AG04450 (cell line): ENCODE measurements at regions not wholly inside any gene's neighbourhood (a gene's known extent, or its start where the extent isn't known, plus 50 kb on each side); places are given as distances from the start of the nearest gene placed in this dataset.
A peak's percentile ranks its signal among the peaks of the same experiment; 100 is the strongest.

Experiments
- CTCF ChIA-PET: fragments of 300-600, 350-600 bp; formaldehyde crosslinking; extraction: SDS; loops from one replicate; lab custom pipeline; 2022; ENCODE audit warnings: antibody characterized with exemption, inconsistent platforms; lab: Charles Lee
- POLR2A ChIA-PET: fragments of 350-600 bp; formaldehyde crosslinking; extraction: SDS; loops from one replicate; lab custom pipeline; 2021; ENCODE audit warnings: antibody characterized with exemption, inconsistent platforms; lab: Yijun Ruan, JAX
- DNase-seq: peaks from one replicate; pipeline ENCODE4 v3.0.0-alpha.2; 2011; ENCODE audit warnings: low read depth, low spot score
- H3K27ac ChIP-seq: one replicate; pipeline ENCODE4 v1.5.1; 2012; ENCODE audit warnings: low read depth, low read length, control low read depth
- H3K27me3 ChIP-seq: one replicate; pipeline ENCODE4 v1.6.0; 2012; ENCODE audit warnings: low read length; ENCODE audit not compliant: control insufficient read depth, insufficient read depth
- H3K4me3 ChIP-seq: 2 replicates; pipeline ENCODE4 v1.5.1; 2011; ENCODE audit warnings: mild to moderate bottlenecking, low read depth, low read length, control low read depth
- H3K9me3 ChIP-seq: 2 replicates; pipeline ENCODE4 v1.5.1; 2012; ENCODE audit warnings: low read length; ENCODE audit not compliant: control insufficient read depth, insufficient read depth
- TF ChIP-seq, protein P1 (sequence below): IDR thresholded peaks from 2 replicates; pipeline ENCODE4 v1.5.1; 2011; ENCODE audit warnings: low read depth, low read length, control low read depth, inconsistent platforms

DNA sequence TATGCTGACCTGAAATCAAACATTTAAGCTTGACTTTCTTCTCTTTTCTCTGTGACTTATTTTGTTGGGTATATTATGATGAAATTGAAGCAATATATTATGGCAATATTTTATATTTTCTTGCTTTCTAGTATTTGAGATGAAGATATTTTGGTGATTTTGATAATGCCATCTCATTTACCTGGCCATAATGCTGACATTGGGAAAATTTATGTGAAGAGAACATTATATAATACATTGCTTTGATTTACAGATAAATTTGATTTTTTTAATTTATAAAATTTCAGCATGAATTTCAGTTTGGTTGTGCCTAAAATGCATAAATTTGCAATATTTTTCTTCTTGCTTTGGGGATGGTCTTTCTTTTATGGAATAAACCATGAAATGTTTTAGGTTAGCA, 1413.7 kb upstream of the TMEFF2 start:
- peaks cover 5% of the 10 kb centered on the region; the same call in 1 of the 2 replicates for H3K9me3 ChIP-seq
- no peak for DNase-seq
- TF ChIP-seq, protein P1, sequence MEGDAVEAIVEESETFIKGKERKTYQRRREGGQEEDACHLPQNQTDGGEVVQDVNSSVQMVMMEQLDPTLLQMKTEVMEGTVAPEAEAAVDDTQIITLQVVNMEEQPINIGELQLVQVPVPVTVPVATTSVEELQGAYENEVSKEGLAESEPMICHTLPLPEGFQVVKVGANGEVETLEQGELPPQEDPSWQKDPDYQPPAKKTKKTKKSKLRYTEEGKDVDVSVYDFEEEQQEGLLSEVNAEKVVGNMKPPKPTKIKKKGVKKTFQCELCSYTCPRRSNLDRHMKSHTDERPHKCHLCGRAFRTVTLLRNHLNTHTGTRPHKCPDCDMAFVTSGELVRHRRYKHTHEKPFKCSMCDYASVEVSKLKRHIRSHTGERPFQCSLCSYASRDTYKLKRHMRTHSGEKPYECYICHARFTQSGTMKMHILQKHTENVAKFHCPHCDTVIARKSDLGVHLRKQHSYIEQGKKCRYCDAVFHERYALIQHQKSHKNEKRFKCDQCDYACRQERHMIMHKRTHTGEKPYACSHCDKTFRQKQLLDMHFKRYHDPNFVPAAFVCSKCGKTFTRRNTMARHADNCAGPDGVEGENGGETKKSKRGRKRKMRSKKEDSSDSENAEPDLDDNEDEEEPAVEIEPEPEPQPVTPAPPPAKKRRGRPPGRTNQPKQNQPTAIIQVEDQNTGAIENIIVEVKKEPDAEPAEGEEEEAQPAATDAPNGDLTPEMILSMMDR = no peak
- POLR2A ChIA-PET = no interaction called here
- H3K27me3 ChIP-seq = no peaks in the 10 kb centered on the region
- no peak overlapping the region for H3K4me3 ChIP-seq
- no peak overlapping the region for H3K27ac ChIP-seq
- CTCF ChIA-PET = no interaction called here

DNA sequence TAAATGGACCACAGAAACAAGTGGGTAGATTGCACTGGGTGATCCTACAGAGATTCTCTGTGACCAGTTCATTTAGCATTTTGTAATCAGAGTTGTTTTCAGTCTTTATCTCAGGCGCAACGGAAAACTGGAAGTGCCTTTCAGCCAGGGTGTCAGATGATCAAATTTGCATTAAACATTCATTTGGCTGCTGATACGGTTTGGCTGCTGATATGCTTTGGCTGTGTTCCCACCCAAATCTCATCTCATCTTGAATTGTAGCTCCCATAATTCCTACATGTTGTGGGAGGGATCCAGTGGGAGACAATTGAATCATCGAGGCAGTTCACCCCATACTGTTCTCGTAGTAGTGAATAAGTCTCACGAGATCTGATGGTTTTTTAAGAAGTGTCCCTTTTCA, 1396.1 kb upstream of the TMEFF2 start:
- ChIA-PET POLR2A (no interaction called here), CTCF (no interaction called here)
- TF ChIP-seq, protein P1 = no peak
- Histone ChIP-seq H3K9me3 (peaks cover 18% of the 10 kb centered on the region), H3K27ac (no peak overlapping the region), H3K27me3 (no peaks in the 10 kb centered on the region), H3K4me3 (no peak overlapping the region)
- no peak for DNase-seq

DNA sequence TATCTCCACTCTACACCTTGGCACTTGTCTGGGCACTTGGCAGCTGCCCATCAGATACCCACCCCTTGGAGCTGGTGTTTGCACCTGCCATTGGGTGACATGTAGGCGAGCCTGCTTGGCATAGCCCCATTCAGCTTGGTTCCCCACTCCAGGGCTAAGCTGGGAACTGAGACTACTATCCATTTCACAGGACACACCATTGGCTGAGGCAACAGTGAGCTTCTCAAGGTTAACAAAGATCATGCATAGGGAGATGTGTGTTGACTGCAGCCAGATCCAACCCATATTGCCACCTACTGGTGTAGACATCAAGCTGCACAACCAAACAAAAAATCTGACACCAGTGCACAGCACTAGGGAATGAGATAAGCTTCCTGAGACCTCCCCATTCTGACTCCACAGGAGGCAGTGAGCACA, 1389.8 kb upstream of the TMEFF2 start:
- TF ChIP-seq, protein P1 = peak; percentile 31
- H3K9me3 ChIP-seq = peaks cover 17% of the 10 kb centered on the region
- H3K4me3 ChIP-seq = no peak overlapping the region
- CTCF ChIA-PET = interaction anchor here (0.6 to 1.9 kb wide), 2 partner anchors 9 to 359 kb away, joined by 3 to 7 read pairs; no protein-coding TSS in a partner anchor
- POLR2A ChIA-PET = no interaction called here
- no peak for DNase-seq
- H3K27me3 ChIP-seq = no peaks in the 10 kb centered on the region
- no peak overlapping the region for H3K27ac ChIP-seq

DNA sequence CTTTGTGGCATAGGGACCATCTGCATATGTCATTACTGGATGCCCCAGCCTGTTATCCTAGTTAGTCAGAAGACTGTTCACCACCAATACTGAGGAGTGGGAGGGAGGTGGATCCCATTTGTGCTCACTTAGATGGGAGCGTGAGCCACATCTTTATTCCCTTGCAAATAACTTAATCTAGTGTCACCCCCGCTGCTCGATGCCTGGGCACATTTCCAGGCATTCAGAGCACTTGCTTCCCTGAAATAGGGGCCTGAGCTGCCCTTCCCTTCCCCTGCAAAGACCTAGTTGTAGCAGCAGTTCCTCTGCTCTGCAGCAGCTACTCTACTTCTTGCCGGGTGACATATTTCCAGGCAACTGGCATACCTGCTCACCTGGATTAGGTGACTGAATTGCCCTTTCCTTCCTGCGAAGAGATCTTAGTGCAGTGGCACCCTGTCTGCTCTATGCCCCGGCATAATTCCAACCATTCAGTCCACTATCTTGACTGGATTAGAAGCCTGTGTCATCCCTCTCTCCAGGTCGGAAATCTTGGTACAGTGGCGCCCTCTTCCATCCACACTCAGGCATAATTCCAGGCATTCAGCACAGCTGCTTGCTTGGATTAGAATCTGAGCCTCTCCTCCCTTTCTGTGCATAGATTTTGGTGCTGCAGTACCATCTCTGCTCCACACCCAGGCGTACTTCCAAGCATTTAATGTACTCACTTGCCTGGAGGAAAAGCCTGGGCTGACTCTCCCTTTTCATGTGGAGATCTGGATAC, 1389.1 kb upstream of the TMEFF2 start:
- no peak overlapping the region for H3K27ac ChIP-seq
- H3K4me3 ChIP-seq = no peak overlapping the region
- DNase-seq = no peak
- TF ChIP-seq, protein P1 = no peak
- POLR2A ChIA-PET = no interaction called here
- peaks cover 20% of the 10 kb centered on the region for H3K9me3 ChIP-seq
- no peaks in the 10 kb centered on the region for H3K27me3 ChIP-seq
- CTCF ChIA-PET = interaction anchor here (0.6 to 1.9 kb wide), 2 partner anchors 9 to 360 kb away, joined by 3 to 7 read pairs; no protein-coding TSS in a partner anchor

DNA sequence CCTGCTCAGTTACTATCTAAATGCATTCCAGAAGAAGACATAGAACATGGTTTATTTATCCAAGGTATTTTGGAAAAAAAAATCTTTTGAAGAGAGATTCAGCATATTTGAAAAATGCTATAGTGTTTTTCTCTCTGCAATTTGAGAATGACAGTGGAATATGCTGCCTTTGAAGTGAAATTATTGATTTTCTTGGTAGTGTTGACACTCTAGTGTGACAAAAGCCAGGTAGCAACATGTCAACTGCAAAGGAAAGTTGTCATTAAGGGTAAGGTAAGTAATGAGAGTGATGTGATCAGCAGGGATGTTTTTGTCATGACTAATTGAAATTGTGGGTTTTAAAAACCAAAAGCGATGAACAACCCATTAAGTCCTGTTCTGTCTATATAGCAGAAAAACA, 1387.1 kb upstream of the TMEFF2 start:
- TF ChIP-seq, protein P1 = no peak
- Histone ChIP-seq H3K4me3 (no peak overlapping the region), H3K27ac (no peak overlapping the region), H3K9me3 (peaks cover 20% of the 10 kb centered on the region), H3K27me3 (no peaks in the 10 kb centered on the region)
- POLR2A ChIA-PET = no interaction called here
- DNase-seq = no peak
- CTCF ChIA-PET = no interaction called here
